HG03460 (cell line): ENCODE measurements at regions not wholly inside any gene's neighbourhood (a gene's known extent, or its start where the extent isn't known, plus 50 kb on each side); places are given as distances from the start of the nearest gene placed in this dataset.
A peak's percentile ranks its signal among the peaks of the same experiment; 100 is the strongest.

Experiments
- ATAC-seq: cut with Tn5 transposase; IDR thresholded peaks from one replicate; pipeline ENCODE4 v1.9.1; 2021; ENCODE audit not compliant: unreplicated experiment

GRCh38 chrX:131764216-131764615 is 220.3 kb downstream of the OR13H1 start:
- no peak for ATAC-seq

- ATAC-seq: no peak
Observed at GRCh38 chrX:131778269-131779218, 234.7 kb downstream of the OR13H1 start.

DNA sequence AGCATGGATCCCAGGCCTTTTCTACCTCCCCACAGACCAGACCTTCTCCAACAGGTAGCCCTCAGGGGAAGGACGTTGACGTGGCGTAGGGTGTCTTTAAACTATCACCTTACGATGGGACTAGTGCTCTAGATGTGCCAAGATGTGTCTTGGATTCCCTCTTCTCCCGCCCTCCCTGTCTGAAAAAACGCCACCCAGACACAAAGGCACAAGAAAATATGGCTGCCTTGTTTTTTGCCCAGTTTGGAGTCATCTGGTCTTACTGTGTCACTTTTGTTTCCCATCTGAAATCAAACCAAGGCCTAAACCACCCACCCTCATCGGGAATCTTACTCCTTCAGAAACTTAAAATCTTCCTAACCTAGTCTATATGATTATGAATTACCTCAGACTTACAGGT is 235.4 kb downstream of the OR13H1 start:
- ATAC-seq: no peak

GRCh38 chrX:131779741-131780140 is 235.9 kb downstream of the OR13H1 start:
- no peak for ATAC-seq

- no peak for ATAC-seq
Observed at GRCh38 chrX:131782646-131783045, 238.8 kb downstream of the OR13H1 start.

DNA sequence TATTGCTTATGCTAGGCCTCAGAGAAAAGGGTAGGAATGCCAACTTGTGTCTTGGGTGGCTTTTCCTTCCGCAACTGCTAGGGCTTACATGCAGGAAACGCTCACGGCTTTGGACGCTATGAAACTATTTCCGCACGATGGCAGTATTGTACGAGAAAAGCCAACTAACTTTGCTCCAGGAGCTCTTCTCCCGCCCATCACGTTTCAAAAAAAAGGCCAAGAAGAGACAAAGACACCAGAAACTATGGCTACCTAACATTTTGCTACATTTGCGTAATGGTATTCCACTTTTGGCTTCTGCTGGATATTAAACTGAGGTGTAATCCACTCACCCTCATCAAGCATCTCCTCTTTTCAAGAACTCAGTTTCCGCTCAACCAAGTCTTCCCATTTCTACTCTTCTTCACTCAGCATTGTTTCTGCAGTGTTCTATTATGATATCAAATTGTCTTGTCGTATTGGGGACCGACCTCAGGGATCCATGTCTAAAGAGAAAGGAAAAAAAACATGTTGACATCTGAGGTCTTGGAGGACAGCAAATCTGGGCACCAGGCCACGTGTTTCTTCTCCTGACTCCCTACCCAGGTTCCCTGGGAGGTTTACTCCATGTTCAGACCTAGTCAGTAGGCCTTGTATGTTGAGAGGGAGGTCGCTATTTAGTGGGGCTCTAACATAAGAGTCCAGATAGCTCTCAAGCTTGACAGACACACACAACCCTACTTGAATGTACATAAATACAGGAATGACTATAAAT is 239.4 kb upstream of the STK26 start:
- no peak for ATAC-seq

GRCh38 chrX:131789664-131790063 is 233.4 kb upstream of the STK26 start:
- ATAC-seq: peak; percentile 74

DNA sequence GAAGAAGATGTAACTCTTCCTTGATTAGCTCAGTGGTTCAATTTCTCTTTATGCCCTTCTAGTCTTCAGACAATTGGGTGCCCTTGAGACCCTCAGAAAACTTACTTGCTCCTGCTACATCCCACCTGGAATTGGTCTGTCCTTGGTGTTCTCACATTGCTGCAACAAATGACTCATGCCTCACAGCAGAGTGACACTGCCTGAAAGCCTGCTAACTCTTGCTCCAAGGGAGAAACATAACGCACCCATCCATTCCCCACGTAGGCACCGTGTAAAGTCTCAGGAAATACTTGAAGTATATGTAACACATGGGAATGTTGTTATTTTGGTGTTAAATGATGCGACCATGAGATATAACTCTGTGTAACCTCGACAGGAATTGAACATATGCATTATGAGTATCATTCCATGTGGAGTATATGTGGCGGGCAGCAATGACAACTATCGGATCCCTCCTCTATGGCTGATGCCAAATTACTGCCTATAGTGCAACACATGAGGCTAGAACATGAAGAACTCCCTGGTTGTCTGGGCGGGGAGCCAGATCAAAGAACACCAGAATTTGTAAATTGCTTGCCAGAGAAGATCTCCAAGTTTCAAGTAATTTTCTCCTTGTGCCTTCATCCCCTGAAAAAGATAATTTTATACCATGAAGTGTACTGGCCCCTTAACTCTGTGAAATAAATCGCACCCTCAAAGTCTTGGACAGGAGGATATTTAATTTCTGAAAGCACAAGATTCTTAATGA is 231.3 kb upstream of the STK26 start:
- ATAC-seq: no peak

GRCh38 chrX:131792356-131792749 is 230.7 kb upstream of the STK26 start:
- no peak for ATAC-seq

DNA sequence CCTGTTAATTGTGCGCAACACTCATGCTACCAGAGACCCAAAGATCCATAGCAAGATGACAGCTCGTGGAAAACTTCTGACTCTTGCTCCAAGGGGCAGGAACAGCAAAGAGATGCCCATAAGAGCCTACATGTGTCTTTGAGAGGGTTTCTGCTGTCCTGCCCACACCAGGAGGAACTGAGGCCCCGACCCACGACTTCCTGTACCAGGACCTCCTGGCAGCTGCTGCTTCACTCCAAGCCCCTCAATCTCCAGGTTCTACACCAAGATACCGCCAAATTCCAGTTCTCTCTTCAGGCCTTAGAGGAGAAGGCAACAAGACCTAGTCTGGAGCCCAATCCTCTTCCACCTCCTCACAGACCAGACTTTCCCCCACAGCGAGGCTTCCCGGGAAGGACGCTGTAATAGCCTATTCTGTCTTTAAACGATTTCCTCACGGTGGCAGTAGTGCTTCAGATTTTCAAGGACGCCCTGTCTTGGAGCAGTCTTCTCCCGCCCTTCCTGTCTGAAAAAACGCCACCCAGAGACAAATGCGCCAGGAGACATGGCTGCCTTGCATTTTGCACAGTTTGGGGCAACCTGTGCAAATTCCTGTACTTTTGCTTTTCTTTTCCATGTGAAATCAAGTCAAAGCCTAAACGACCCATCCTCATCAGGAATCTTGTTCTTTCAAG is 230.2 kb upstream of the STK26 start:
- ATAC-seq: no peak

- no peak for ATAC-seq
Observed at GRCh38 chrX:131795442-131796229, 227.5 kb upstream of the STK26 start.

DNA sequence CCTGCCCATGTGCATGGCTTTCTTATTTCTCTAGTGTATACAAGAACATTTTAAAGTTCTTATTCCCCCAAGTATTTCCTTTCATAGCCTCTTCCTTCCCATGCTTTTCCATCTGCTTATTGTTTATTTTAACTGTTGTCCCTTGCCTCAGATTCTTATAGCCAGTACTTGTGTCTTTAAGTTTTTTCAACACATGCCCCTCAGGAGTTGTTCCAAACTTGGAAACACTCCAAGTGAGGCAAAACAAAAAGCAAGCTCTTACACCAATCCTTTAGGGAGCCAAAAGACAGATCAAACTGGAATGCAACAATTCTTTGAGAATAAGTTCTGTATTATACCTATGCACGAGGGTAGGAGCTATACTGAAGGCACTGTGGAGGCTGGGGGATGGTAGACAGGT is 222.0 kb upstream of the STK26 start:
- ATAC-seq: no peak

DNA sequence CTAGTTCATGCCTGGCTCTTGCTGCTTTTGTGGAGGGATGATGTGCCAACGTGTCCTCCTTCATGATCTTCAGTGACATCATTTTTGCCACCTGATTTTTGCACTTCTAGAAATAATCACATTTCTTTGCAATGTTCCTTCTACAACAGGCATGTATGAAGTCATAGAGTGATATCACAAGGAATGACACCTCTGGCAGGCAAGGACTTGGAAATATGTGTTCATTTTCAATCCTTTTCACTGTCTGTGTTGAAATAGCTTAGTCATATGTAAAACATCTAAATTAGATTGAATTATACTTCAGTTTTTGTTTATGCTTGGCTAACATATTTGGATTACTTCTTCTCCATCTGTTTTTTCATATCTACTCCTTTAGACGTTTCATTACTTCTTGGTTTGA is 221.2 kb upstream of the STK26 start:
- no peak for ATAC-seq

DNA sequence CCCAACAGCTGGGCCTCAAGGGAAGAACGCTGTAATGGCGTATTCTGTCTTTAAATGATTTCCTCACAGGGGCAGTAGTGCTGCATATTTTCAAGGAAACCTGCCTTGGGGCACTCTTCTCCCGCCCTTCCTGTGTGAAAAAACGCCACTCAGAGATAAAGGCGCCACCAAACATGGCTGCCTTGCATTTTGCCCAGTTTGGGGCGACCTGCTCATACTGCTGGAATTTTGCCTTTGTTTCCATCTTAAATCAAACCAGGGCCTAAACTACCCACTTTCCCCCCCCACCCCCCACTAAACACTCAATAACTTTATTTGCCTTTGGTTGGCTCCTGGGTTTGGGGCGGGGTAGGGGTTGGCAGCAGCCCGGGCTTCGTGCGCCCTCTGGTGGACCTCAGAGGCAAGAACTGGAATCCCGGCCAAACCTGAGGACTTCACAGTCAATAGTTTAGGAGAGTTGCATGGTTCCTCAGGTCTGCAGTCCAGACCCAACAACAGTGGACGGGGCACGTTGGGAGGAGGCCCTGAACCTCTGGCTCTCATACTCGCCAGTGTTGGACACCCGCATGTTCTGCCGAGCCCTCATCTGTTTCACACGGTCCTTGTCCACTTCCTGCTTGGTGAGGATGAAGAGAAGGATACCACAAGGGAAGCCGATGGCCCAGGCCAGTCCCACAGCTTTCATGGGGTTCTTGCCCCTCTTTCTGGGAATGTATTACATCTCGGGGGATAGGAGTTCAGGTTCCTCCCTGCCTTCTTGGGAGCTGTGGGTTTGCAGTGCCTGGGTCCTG is 220.1 kb upstream of the STK26 start:
- ATAC-seq: no peak

DNA sequence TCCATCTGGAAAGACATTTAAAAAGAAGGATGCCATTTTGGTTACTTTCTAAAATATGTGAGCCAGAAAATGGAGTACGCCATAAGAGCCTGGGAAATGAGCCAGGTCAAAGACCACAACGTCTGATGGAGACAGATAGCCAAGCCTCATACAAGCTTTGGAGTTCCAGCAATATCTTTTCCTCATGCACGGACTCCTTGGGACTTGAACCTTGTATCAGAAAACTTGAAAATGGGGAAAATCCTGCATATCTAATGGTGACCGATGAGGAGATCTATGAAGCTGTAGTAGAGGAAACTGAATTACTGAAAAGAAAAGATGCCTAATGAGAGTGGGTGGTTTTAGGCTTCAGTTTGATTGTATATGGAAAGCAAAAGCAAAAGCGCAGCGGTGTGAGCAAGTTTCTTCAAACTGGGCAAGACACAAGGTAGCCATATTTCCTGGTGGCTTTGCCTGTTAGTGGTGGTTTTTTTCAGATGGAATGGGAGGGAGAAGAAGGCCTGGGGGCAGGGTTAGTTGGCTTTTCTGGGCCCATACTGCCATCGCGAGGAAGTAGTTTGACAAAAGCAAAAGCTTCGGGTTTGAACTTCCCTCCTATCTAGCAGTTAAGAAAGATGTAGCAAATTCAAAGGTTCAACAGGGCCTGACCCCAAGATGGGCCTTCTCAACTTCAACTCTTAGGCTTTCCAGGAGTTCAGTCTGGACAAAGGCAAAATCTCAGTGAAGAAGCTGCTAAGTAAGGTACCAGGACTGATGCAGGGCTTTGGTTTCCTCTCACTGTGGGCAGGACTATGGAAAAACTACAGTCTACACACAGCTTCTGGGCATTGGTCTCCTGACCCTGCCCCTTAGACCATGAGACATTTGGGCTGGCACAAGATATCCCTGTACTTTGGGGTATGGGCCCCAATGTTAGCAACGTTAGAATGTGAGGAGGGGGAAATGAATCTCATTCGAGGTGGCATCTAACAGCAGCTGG is 210.0 kb upstream of the STK26 start:
- ATAC-seq: peak; percentile 83

- peak; percentile 46 for ATAC-seq
Observed at GRCh38 chrX:131816551-131817136, 206.5 kb upstream of the STK26 start.

DNA sequence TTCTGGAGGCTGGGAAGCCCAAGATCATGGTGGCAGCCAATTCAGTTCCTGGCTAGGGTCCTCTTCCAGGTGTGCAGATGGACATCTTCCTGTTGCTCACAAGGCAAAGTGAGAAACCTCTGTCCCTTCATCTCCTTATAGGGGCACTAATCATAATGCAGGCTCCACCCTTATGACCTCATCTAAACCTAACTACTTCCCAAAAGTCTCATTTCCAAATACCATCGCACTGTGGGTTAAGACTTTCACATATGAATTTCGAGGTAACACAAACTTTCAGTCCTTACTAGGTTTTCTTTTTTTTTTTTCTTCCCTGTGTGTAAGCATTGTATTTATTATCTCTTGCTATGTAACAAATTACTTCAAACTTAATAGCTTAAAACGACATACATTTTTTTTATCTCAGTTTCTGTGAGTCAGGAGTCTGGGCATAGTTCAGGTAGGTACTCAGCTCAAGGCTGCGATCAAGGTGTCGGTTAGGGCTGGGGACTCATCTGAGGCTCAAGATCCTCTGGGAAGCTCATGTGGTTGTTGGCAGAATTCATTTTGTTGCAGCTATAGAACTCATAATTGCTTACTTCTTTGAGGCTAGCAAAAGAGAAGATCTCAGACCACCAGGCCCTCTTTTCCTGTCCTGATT is 204.7 kb upstream of the STK26 start:
- no peak for ATAC-seq
